ENCODE measurements at regions not wholly inside any gene's neighbourhood (a gene's known extent, or its start where the extent isn't known, plus 50 kb on each side); places are given as distances from the start of the nearest gene placed in this dataset.
"Not testable (repeated sequence)": the region's sequence is repeated elsewhere in the genome, so short reads cannot be mapped to it uniquely, and the experiment has no call there.

GRCh38 chr1:70760154-70760553 lies 287.5 kb downstream of the PTGER3 start:
- no peak for DNase-seq

DNA sequence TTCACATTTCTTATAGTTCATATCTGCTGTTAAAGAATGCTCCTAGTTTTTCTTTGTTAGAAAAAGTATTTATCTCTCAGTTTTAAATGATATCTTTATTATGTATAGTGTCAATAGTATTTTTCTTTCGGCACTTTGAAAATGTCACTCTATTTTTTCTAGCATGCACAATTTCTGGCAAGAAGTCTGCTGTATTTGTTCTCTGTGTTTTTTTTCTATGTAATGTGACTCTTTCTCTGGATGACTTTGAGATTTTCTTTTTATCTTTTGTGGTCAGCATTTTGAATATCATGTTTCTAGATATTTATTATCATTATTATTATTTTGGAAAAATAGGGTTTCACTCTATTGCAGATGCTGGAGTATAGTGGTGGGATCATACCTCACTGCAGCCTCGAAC lies 285.2 kb downstream of the PTGER3 start:
- no peak for DNase-seq

DNA sequence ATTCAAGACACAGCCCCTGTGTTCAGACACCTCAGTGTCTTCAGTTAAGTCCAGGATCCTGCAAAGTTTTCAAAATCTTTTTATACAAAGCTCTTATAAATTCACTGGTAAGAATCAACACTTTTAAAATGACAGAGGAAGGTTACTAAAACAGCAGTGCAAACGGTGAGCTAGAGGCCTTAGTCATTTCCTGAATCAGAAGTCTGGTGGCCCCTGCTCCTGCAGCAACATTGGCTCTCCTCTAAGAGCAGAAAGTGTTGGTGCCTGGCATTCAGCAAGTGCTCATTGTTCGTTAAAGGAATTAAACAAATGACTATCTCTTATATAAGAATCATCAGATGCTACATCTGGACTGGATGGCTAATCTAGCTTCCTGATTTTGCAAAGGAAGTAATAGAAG lies 282.9 kb downstream of the PTGER3 start:
- DNase-seq = no peak

DNA sequence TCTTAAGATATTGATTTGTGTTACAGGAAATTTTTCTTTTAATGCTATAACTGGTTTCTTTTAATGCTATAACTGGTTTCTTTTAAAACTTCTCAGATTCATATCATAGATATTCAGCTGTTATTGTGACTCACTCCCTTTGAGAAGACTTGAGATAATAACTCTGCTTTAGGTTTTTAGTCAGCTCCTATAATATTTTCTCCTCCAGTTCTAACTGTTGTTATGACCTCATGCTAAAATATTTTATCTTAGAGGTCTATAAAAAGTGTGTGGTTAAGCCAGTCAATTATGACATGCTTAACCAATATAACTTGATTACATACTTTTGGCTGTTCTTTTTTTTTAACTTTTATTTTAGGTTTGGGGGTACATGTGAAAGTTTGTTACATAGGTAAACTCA lies 280.2 kb downstream of the PTGER3 start:
- no peak for DNase-seq

DNA sequence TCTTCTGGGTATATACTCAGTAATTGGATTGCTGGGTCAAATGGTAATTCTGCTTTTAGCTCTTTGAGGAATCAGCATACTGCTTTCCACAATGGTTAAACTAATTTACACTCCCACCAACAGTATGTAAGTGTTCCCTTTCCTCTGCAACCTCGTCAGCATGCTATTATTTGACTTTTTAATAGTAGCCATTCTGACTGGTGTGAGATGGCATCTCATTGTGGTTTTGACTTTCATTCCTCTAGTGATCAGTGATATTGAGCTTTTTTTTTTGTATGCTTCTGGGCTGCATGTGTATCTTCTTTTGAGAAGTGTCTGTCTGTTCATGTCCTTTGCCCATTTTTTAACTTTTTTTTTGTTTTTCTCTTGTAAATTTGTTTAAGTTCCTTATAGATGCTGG lies 279.4 kb downstream of the PTGER3 start:
- DNase-seq = no peak

DNA sequence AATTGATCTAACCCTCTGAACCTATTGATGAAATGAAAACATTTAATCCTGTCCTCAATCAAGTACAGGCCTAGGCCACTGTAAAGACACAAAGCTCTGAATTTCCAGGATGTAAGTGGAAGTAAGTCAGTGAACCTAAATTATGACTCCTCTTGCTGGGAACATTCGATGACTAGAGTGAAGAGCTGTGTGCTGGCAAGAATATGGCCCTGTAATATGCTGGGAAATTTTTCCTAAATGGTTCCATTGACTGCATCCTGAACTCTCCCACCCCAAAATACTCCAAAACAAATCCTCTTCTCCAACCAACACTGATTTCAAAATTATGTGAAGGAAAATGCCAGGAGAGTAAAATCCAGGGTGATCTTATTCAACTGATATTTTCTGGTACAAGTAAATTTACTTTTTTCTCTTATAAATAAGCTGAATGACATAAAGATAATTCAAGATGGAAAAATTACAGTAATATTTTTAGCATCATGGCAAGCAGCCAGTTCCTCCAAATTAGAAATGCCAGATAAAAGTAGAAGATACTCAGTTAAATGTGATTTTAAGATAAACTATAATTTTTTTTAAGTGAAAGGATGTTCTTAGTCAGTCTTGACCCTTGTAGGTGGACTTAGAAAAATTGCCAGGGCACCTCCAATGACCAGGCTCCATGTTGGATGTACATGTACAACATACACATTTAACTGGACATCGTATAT lies 269.4 kb downstream of the PTGER3 start:
- no peak for DNase-seq

GRCh38 chr1:70778934-70779333 lies 268.7 kb downstream of the PTGER3 start:
- DNase-seq = no peak

GRCh38 chr1:70779571-70779970 lies 268.0 kb downstream of the PTGER3 start:
- no peak for DNase-seq

- no peak for DNase-seq
Measured at GRCh38 chr1:70785287-70785686, 262.3 kb downstream of the PTGER3 start.

DNA sequence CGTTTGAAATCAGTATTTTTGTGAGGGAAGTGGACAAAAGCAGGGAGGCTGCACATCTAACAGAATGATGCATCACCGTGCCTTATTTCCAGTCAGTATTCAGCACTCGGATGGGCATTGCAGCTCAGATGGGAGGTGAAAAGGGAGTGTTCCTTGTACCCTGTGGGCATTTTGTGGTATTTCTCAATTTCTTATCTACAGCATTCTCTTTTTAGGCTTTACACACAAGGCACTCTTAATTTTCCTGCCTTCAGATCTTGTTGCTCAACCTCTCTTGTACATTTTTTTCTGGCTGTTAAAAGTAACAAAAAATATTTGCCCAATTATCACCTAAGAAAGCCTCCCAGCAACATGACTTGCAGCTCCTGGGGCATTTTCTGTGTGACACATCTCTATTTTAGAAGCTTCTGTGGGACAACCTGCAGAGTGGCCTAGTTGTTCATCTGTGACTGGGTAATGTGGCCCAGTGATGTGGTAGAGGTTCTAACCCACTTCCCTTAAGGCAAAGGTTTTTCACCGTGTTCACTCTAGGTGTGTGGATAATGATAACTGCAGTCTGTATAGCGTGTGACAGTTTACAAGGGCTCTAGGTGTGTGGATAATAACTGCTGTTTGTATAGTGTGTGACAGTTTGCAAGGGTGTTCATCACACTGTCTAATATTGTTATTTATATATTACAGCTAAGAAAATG lies 257.2 kb downstream of the PTGER3 start:
- DNase-seq = no peak

DNA sequence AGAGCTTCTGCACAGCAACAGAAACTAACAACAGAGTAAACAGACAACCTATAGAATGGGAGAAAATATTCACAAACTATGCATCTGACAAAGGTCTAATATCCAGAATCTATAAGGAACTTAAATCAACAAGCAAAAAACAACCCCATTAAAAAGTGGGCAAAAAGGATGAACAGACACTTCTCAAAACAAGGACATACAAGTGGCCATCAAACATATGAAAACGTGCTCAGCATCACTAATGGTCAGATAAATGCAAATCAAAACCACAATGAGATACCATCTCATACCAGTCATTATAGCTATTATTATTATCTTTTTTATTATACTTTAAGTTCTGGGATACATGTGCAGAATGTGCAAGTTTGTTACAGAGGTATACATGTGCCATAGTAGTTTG lies 252.6 kb downstream of the PTGER3 start:
- not testable (repeated sequence) for DNase-seq

DNA sequence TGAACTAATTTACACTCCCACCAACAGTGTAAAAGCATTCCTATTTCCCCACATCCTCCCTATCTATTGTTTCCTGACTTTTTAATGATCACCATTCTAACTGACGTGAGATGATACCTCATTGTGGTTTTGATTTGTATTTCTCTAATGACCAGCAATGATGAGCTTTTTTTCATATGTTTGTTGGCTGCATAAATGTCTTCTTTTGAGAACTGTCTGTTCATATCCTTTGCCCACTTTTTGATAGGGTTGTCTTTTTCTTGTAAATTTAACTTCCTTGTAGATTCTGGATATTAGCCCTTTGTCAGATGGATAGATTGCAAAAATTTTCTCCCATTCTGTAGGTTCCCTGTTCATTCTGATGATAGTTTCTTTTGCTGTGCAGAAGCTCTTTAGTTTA lies 251.3 kb downstream of the PTGER3 start:
- DNase-seq = not testable (repeated sequence)

GRCh38 chr1:70802625-70803024 lies 245.0 kb downstream of the PTGER3 start:
- not testable (repeated sequence) for DNase-seq

- DNase-seq = no peak
Measured at GRCh38 chr1:70805641-70806040, 242.0 kb downstream of the PTGER3 start.

- DNase-seq = no peak
Measured at GRCh38 chr1:70807088-70807664, 240.4 kb downstream of the PTGER3 start.

GRCh38 chr1:70809069-70809468 lies 238.5 kb downstream of the PTGER3 start:
- DNase-seq = no peak

DNA sequence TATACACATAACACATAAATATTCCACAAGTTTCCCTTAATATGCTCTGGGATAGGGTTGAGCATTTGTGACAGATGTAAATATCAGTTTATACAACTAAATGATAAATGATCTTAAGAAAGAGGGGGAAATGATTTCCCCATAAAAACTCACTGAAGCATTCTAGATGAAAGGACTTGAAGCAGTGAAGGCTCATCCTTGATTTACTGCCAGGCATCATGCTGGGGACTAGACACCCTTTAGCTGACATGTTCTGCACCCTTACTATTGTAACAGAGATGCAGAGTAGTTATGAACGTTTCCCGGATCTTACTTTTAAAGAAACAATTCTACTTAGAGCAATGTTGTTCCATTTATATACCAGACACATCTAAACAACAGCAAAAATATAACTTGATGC lies 235.8 kb downstream of the PTGER3 start:
- DNase-seq = no peak

- DNase-seq = no peak
Measured at GRCh38 chr1:70812442-70813109, 235.0 kb downstream of the PTGER3 start.

DNA sequence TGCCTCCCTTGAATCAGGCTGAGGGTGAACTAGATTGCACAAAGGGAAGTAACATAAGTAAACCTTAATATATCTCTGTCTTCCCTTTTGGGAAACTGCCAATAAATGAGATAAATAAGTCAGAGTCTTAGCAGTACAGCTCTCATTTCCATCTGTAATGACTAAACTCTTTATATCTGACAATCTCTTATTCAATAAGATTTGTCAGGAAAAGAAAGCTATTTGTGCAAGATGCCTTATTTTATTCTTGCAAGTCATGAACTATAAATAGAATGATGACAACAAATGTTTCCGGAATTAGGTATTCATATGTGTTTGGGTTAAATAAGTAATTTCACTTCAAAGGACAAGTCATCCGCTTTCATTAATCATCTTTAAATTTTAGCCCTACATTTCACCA lies 229.2 kb downstream of the PTGER3 start:
- no peak for DNase-seq

DNA sequence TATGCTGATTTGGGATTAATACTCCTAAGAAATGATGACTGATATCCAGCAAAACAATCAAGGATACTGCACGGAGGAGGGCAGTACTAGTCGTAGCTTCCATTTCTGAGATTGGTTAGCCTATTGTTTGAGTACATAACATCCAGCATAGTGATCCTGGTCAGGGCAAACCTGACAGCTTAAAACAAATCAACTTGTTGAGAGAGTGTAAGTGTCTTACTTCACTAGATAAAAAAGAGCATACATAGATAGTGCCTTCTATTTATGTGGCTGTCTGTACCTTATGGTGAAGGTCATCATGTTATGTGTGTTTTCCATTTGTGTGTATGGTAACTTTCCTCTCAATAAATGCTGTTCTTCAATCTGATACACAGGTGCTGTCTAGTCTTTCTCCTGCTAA lies 228.4 kb downstream of the PTGER3 start:
- DNase-seq = no peak

- DNase-seq = no peak
Measured at GRCh38 chr1:70819785-70820184, 227.8 kb downstream of the PTGER3 start.

DNA sequence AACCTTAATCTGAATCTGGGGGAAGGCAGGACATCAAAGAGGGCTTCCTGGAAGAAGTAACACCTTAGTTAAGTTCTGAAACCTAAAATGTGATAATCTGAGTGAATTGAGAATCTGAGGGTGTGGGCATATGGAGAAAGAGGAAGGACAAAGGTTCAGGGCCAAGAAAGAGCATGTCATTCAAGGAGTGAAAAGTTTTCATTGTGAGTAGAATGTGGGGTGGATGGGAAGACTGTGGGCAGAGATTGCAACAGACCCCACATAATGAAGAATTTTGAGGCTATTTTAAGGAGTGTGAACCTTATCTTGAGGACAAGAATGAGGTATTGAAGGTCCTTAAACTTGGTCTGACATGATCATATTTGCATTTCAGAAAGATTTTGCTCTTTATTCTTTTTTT lies 227.2 kb downstream of the PTGER3 start:
- no peak for DNase-seq

GRCh38 chr1:70820995-70821394 lies 226.6 kb downstream of the PTGER3 start:
- no peak for DNase-seq

DNA sequence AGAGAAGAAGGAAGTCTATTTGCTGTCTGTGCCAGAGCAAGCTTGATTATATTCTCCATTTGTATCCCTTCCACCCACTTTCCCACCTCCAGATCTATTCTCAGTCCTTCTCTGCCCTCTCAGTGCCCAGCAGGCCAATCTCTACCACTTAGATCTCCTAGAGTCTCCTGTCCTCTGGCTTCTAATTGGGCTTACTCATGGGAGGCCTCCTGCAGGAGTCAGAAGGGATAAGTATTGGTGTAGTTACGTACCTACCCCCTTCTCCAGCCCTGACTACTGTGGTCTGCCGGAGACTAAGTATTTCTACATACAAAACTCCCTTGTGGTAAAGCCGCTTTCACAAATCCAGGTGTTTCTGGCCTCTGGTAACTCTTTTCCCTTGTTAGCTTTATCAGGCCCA lies 221.2 kb downstream of the PTGER3 start:
- DNase-seq = no peak

Measured in activated naive CD4-positive, alpha-beta T cell treated with anti-CD3 and anti-CD28 coated beads, Interleukin-2, amount 50 U/mL, for 16 hours (primary cell).